H9 (cell line): ENCODE measurements at regions not wholly inside any gene's neighbourhood (a gene's known extent, or its start where the extent isn't known, plus 50 kb on each side); places are given as distances from the start of the nearest gene placed in this dataset.

ENCODE experiments used
- DNase-seq: peaks from one replicate; pipeline ENCODE4 v3.0.0-alpha.2; 2017
- H2AFZ ChIP-seq: one replicate; pipeline ENCODE4 v1.6.1; 2013; ENCODE audit warnings: mild to moderate bottlenecking, low read length, control low read depth, moderate library complexity
- H2AK5ac ChIP-seq: 2 replicates; pipeline ENCODE4 v1.6.1; 2013; ENCODE audit warnings: low read length, control low read depth, mixed read lengths; ENCODE audit not compliant: insufficient read length
- H2BK120ac ChIP-seq: one replicate; pipeline ENCODE4 v1.6.1; 2013; ENCODE audit warnings: low read depth, mild to moderate bottlenecking, low read length, control low read depth, inconsistent platforms; ENCODE audit not compliant: poor library complexity, severe bottlenecking
- H2BK12ac ChIP-seq: 2 replicates; pipeline ENCODE4 v1.6.1; 2013; ENCODE audit warnings: low read length, control low read depth, mixed read lengths, low read depth; ENCODE audit not compliant: insufficient read length
- H2BK15ac ChIP-seq: 2 replicates; pipeline ENCODE4 v1.6.1; 2013; ENCODE audit warnings: low read depth, low read length, control low read depth
- H2BK20ac ChIP-seq: one replicate; pipeline ENCODE4 v1.6.1; 2013; ENCODE audit warnings: low read depth, mild to moderate bottlenecking, low read length, control low read depth, inconsistent platforms; ENCODE audit not compliant: poor library complexity, severe bottlenecking
- H2BK5ac ChIP-seq: 2 replicates; pipeline ENCODE4 v1.6.1; 2013; ENCODE audit warnings: low read length, control low read depth, mixed read lengths; ENCODE audit not compliant: insufficient read length
- H3K14ac ChIP-seq: 2 replicates; pipeline ENCODE4 v1.6.1; 2013; ENCODE audit warnings: low read length, control low read depth; ENCODE audit not compliant: insufficient read depth
- H3K18ac ChIP-seq: 2 replicates; pipeline ENCODE4 v1.6.1; 2013; ENCODE audit warnings: low read depth, mild to moderate bottlenecking, mixed read lengths, low read length, control low read depth; ENCODE audit not compliant: insufficient read length
- H3K23ac ChIP-seq: 2 replicates; pipeline ENCODE4 v1.6.1; 2013; ENCODE audit warnings: low read length, control low read depth, mixed read lengths, low read depth; ENCODE audit not compliant: insufficient read length
- H3K23me2 ChIP-seq: 2 replicates; pipeline ENCODE4 v1.6.1; 2013; ENCODE audit warnings: low read depth, mild to moderate bottlenecking, mixed read lengths, low read length, control low read depth; ENCODE audit not compliant: insufficient read length, poor library complexity, severe bottlenecking
- H3K27ac ChIP-seq: 2 replicates; pipeline ENCODE4 v1.5.1; 2013; ENCODE audit warnings: low read length, control low read depth, mixed read lengths, low read depth; ENCODE audit not compliant: insufficient read length
- H3K27me3 ChIP-seq: 2 replicates; pipeline ENCODE4 v1.6.1; 2013; ENCODE audit warnings: low read length, control low read depth, inconsistent platforms; ENCODE audit not compliant: insufficient read depth
- H3K4ac ChIP-seq: 2 replicates; pipeline ENCODE4 v1.6.1; 2013; ENCODE audit warnings: low read depth, mild to moderate bottlenecking, control low read depth, inconsistent platforms, low read length, moderate library complexity
- H3K4me1 ChIP-seq: 2 replicates; pipeline ENCODE4 v1.6.1; 2013; ENCODE audit warnings: low read length, control low read depth, inconsistent platforms; ENCODE audit not compliant: insufficient read depth
- H3K4me2 ChIP-seq: 2 replicates; pipeline ENCODE4 v1.6.1; 2013; ENCODE audit warnings: low read length, control low read depth, mixed read lengths; ENCODE audit not compliant: insufficient read length, insufficient read depth
- H3K56ac ChIP-seq: 2 replicates; pipeline ENCODE4 v1.6.1; 2013; ENCODE audit warnings: low read depth, mild to moderate bottlenecking, mixed read lengths, low read length, control low read depth; ENCODE audit not compliant: insufficient read length
- H3K79me1 ChIP-seq: 2 replicates; pipeline ENCODE4 v1.6.1; 2013; ENCODE audit warnings: low read depth, mild to moderate bottlenecking, moderate library complexity, low read length, control low read depth, inconsistent platforms; ENCODE audit not compliant: insufficient read depth, poor library complexity, severe bottlenecking
- H3K79me2 ChIP-seq: 2 replicates; pipeline ENCODE4 v1.6.1; 2013; ENCODE audit warnings: low read length, control low read depth, inconsistent platforms; ENCODE audit not compliant: insufficient read depth
- H3K9ac ChIP-seq: 2 replicates; pipeline ENCODE4 v1.6.1; 2013; ENCODE audit warnings: low read length, control low read depth, mixed read lengths; ENCODE audit not compliant: insufficient read length; ENCODE audit errors: extremely low read depth
- H3K9me3 ChIP-seq: one replicate; pipeline ENCODE4 v1.6.1; 2013; ENCODE audit warnings: low read depth, low read length, inconsistent platforms; ENCODE audit not compliant: control insufficient read depth
- H3T11ph ChIP-seq: one replicate; pipeline ENCODE4 v1.6.1; 2013; ENCODE audit warnings: mild to moderate bottlenecking, low read length, control low read depth, inconsistent platforms
- H4K20me1 ChIP-seq: one replicate; pipeline ENCODE4 v1.6.1; 2013; ENCODE audit not compliant: control insufficient read depth, insufficient read length, insufficient read depth
- H4K5ac ChIP-seq: 2 replicates; pipeline ENCODE4 v1.6.1; 2013; ENCODE audit warnings: low read depth, mild to moderate bottlenecking, mixed read lengths, low read length, control low read depth; ENCODE audit not compliant: insufficient read length
- H4K8ac ChIP-seq: replicated peaks from 2 replicates; pipeline ENCODE4 v1.6.1; 2013; ENCODE audit warnings: low read length, control low read depth, mixed read lengths, low read depth; ENCODE audit not compliant: insufficient read length
- H4K91ac ChIP-seq: 2 replicates; pipeline ENCODE4 v1.6.1; 2013; ENCODE audit warnings: low read depth, mild to moderate bottlenecking, moderate library complexity, mixed read lengths, low read length, control low read depth; ENCODE audit not compliant: insufficient read length
- H3K27ac Mint-ChIP-seq, 3 experiments: 2 replicates in 2 of 3; 3 replicates in 1 of 3; pipeline ENCODE4 v1.8.0; 2020 to 2021; ENCODE audit warnings: mixed read lengths in 3 of 3, mild to moderate bottlenecking in 1 of 3, moderate library complexity in 1 of 3
- H3K27me3 Mint-ChIP-seq: 2 replicates; pipeline ENCODE4 v1.8.0; 2021; ENCODE audit warnings: low read depth, mild to moderate bottlenecking, moderate library complexity, mixed read lengths
- H3K36me3 Mint-ChIP-seq, 3 experiments: 2 replicates in 2 of 3; 3 replicates in 1 of 3; pipeline ENCODE4 v1.8.0; 2020 to 2021; ENCODE audit warnings: low read depth in 3 of 3, mixed read lengths in 3 of 3; ENCODE audit not compliant: insufficient read depth in 1 of 3
- H3K4me1 Mint-ChIP-seq, 2 experiments: 2 replicates each; pipeline ENCODE4 v1.8.0; 2020; ENCODE audit warnings: mixed read lengths in 2 of 2
- H3K4me3 Mint-ChIP-seq, 2 experiments: 2 replicates in 1 of 2; 3 replicates in 1 of 2; pipeline ENCODE4 v1.8.0; 2020 to 2021; ENCODE audit warnings: mild to moderate bottlenecking in 2 of 2, mixed read lengths in 2 of 2, moderate library complexity in 1 of 2
- H3K9me3 Mint-ChIP-seq, 2 experiments: 2 replicates in 1 of 2; 3 replicates in 1 of 2; pipeline ENCODE4 v1.8.0; 2020; ENCODE audit warnings: mild to moderate bottlenecking in 2 of 2, mixed read lengths in 2 of 2, moderate library complexity in 1 of 2
- WGBS: extraction: QIAGEN DNeasy Blood & Tissue Kit; methylation state at CpG from one replicate; pipeline ENCODE4 v1.1.7; 2013; ENCODE audit warnings: missing lambda C conversion rate, low lambda C conversion rate, mixed read lengths; ENCODE audit not compliant: insufficient read length; ENCODE audit errors: extremely low coverage; 5-methylcytosine and 5-hydroxymethylcytosine counted together
- TF ChIP-seq, protein P1 (sequence below): fragments of 200-600 bp; sonication (generic); conservative IDR thresholded peaks from 3 replicates; pipeline ENCODE4 v1.8.0; 2021; ENCODE audit warnings: antibody characterized with exemption, mild to moderate bottlenecking

DNA sequence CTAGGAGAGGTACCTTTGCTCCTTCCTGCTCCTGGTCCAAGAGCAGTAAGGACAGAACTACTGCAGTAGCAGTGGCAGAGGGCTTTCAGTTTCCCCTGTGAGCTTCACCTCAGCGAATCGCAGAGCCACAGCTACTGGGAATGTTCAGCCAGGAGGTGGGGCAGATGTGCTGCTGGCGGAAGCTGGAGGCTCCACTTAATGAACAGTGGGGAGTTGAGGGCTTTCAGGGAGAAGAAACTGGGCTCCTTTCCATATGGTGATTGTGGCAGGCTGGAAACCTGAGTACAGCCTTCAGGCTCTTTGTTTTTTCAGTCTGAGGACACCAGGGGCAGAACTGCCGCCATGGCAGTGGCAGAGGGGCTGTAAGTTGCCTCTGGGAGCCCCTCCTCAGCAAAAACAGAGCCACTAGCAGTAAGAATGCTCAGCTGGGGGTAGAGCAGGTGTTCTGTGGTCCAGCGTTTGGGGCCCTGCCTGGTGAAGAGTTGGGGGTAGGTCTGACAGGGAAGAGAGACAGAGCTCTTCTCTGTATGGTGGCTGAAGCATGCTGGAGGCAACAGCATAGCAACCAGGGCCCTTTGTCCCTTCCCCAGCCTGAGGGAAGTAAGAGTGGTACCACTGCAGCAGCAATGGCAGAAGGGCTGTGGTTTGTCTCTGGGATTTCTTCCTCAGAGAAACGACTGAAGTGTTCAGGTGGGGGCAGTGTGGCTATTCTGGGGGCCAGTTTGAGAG lies 106.0 kb upstream of the GRXCR1 start:
- H2BK20ac ChIP-seq = no peak overlapping the region
- H2BK5ac ChIP-seq = no peak overlapping the region
- no peaks in the 10 kb centered on the region for H3K27me3 ChIP-seq
- peaks cover 4% of the 10 kb centered on the region; the same call in 1 of the 2 replicates for H3K4me1 ChIP-seq
- no peak overlapping the region for H3K56ac ChIP-seq
- H3K23me2 ChIP-seq = no peaks in the 10 kb centered on the region
- H3T11ph ChIP-seq = no peak overlapping the region
- no peaks in the 10 kb centered on the region for H4K20me1 ChIP-seq
- H3K4ac ChIP-seq = no peak overlapping the region
- H3K79me1 ChIP-seq = no peaks in the 10 kb centered on the region
- peaks cover 2% of the 10 kb centered on the region; the same call in 1 of the 2 replicates for H3K27me3 Mint-ChIP-seq
- H2BK120ac ChIP-seq = no peak overlapping the region
- H3K14ac ChIP-seq = no peak overlapping the region; the same call in 1 of the 2 replicates
- no peak overlapping the region for H2AFZ ChIP-seq
- H4K5ac ChIP-seq = no peak overlapping the region
- H3K18ac ChIP-seq = no peak overlapping the region
- peaks cover 0 to 4% of the 10 kb centered on the region in 2 experiments; a peak in 1 of 5 replicates for H3K9me3 Mint-ChIP-seq
- no peak overlapping the region for H3K23ac ChIP-seq
- H2BK12ac ChIP-seq = no peak overlapping the region
- no peak overlapping the region for H2BK15ac ChIP-seq
- no peaks in the 10 kb centered on the region for H3K9me3 ChIP-seq
- H3K27ac Mint-ChIP-seq = no peak overlapping the region; a peak in 2 of 7 replicates
- TF ChIP-seq, protein P1, sequence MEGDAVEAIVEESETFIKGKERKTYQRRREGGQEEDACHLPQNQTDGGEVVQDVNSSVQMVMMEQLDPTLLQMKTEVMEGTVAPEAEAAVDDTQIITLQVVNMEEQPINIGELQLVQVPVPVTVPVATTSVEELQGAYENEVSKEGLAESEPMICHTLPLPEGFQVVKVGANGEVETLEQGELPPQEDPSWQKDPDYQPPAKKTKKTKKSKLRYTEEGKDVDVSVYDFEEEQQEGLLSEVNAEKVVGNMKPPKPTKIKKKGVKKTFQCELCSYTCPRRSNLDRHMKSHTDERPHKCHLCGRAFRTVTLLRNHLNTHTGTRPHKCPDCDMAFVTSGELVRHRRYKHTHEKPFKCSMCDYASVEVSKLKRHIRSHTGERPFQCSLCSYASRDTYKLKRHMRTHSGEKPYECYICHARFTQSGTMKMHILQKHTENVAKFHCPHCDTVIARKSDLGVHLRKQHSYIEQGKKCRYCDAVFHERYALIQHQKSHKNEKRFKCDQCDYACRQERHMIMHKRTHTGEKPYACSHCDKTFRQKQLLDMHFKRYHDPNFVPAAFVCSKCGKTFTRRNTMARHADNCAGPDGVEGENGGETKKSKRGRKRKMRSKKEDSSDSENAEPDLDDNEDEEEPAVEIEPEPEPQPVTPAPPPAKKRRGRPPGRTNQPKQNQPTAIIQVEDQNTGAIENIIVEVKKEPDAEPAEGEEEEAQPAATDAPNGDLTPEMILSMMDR = no peak; the same call in 2 of the 3 replicates
- peak overlapping the region in 1 of 2 experiments; percentile 14; a peak in 2 of 5 replicates for H3K4me3 Mint-ChIP-seq
- no peak overlapping the region for H2AK5ac ChIP-seq
- no CpG with 5 or more reads among the region's 6 CpGs for WGBS
- no peak overlapping the region for H3K4me2 ChIP-seq
- H3K4me1 Mint-ChIP-seq = peaks cover 20 to 23% of the 10 kb centered on the region in 2 experiments
- peaks cover 0 to 5% (median 0%) of the 10 kb centered on the region in 3 experiments; a peak in 3 of 7 replicates for H3K36me3 Mint-ChIP-seq
- no peak overlapping the region for H3K9ac ChIP-seq
- H3K27ac ChIP-seq = no peak overlapping the region
- H4K8ac ChIP-seq = no peak overlapping the region
- no peak overlapping the region for H4K91ac ChIP-seq
- no peaks in the 10 kb centered on the region for H3K79me2 ChIP-seq
- DNase-seq = peak; percentile 79
